GM23338 (cell line): ENCODE measurements at regions not wholly inside any gene's neighbourhood (a gene's known extent, or its start where the extent isn't known, plus 50 kb on each side); places are given as distances from the start of the nearest gene placed in this dataset.

ENCODE experiments used
- ATAC-seq: fragments of 200-7000 bp; cut with Tn5 transposase; 3 replicates; pipeline ENCODE4 v1.9.1; 2020
- DNase-seq: peaks from one replicate; pipeline ENCODE4 v3.0.0-alpha.2; 2015; ENCODE audit warnings: low spot score
- H2AFZ ChIP-seq: fragments of 200-600 bp; sonication (generic); 2 replicates; pipeline ENCODE4 v1.8.0; 2016; ENCODE audit warnings: antibody characterized with exemption, mild to moderate bottlenecking, moderate library complexity
- H3F3A ChIP-seq: fragments of 200-600 bp; sonication (generic); replicated peaks from 2 replicates; pipeline ENCODE4 v1.8.0; 2017; ENCODE audit warnings: antibody characterized with exemption, mixed run types, low read depth
- H3K27ac ChIP-seq: fragments of 200-600 bp; sonication (generic); 2 replicates; pipeline ENCODE4 v1.6.1; 2016; ENCODE audit warnings: low read depth
- H3K27me3 ChIP-seq: fragments of 200-600 bp; sonication (generic); 2 replicates; pipeline ENCODE4 v1.8.0; 2016; ENCODE audit warnings: mild to moderate bottlenecking, mixed run types, moderate library complexity; ENCODE audit not compliant: insufficient read depth
- H3K36me3 ChIP-seq: fragments of 200-600 bp; sonication (generic); 2 replicates; pipeline ENCODE4 v1.8.0; 2016; ENCODE audit warnings: mild to moderate bottlenecking; ENCODE audit not compliant: insufficient read depth
- H3K4me1 ChIP-seq: fragments of 200-600 bp; sonication (generic); 2 replicates; pipeline ENCODE4 v1.8.0; 2016; ENCODE audit warnings: mild to moderate bottlenecking, moderate library complexity; ENCODE audit not compliant: insufficient read depth
- H3K4me2 ChIP-seq: fragments of 200-600 bp; sonication (generic); 2 replicates; pipeline ENCODE4 v1.7.1; 2017; ENCODE audit warnings: mixed run types
- H3K4me3 ChIP-seq: fragments of 200-600 bp; sonication (generic); 2 replicates; pipeline ENCODE4 v1.6.1; 2016; ENCODE audit warnings: mixed run types
- H3K79me2 ChIP-seq: fragments of 200-600 bp; sonication (generic); replicated peaks from 2 replicates; pipeline ENCODE4 v1.8.0; 2017; ENCODE audit warnings: mild to moderate bottlenecking; ENCODE audit not compliant: insufficient read depth
- H3K9me2 ChIP-seq: fragments of 200-600 bp; sonication (generic); 2 replicates; pipeline ENCODE4 v1.8.0; 2017; ENCODE audit not compliant: insufficient read depth
- H4K20me1 ChIP-seq: fragments of 200-600 bp; sonication (generic); replicated peaks from 2 replicates; pipeline ENCODE4 v1.8.0; 2017; ENCODE audit warnings: mild to moderate bottlenecking; ENCODE audit not compliant: insufficient read depth
- H3K27ac Mint-ChIP-seq: 2 replicates; pipeline ENCODE4 v1.8.0; 2020; ENCODE audit warnings: inconsistent platforms, mild to moderate bottlenecking, moderate library complexity, mixed read lengths
- H3K27me3 Mint-ChIP-seq: 3 replicates; pipeline ENCODE4 v1.8.0; 2022; ENCODE audit warnings: low read depth, mild to moderate bottlenecking, moderate library complexity, mixed read lengths, inconsistent platforms; ENCODE audit not compliant: insufficient read depth, poor library complexity
- H3K36me3 Mint-ChIP-seq: 3 replicates; pipeline ENCODE4 v1.8.0; 2021; ENCODE audit warnings: low read depth, mild to moderate bottlenecking, inconsistent platforms, moderate library complexity, mixed read lengths
- H3K4me1 Mint-ChIP-seq: 3 replicates; pipeline ENCODE4 v1.8.0; 2020; ENCODE audit warnings: mild to moderate bottlenecking, inconsistent platforms, mixed read lengths
- H3K4me3 Mint-ChIP-seq: 3 replicates; pipeline ENCODE4 v1.8.0; 2021; ENCODE audit warnings: moderate library complexity, mild to moderate bottlenecking, inconsistent platforms, mixed read lengths
- H3K9me3 Mint-ChIP-seq: 3 replicates; pipeline ENCODE4 v1.8.0; 2020; ENCODE audit warnings: moderate library complexity, mild to moderate bottlenecking, inconsistent platforms, mixed read lengths
- CREB1 ChIP-seq: fragments of 250-450 bp; sonication (Bioruptor Pico); IDR thresholded peaks from 2 replicates; pipeline ENCODE4 v1.5.0; 2020; ENCODE audit warnings: low read depth, mild to moderate bottlenecking, moderate library complexity
- EZH2 ChIP-seq: fragments of 200-600 bp; sonication (generic); IDR thresholded peaks from one replicate; pipeline ENCODE4 v1.8.0; 2017; ENCODE audit warnings: antibody characterized with exemption, mild to moderate bottlenecking, low read depth; ENCODE audit not compliant: unreplicated experiment
- EZH2phosphoT487 ChIP-seq: fragments of 200-600 bp; sonication (generic); IDR thresholded peaks from one replicate; pipeline ENCODE4 v1.8.1; 2018; ENCODE audit warnings: antibody characterized with exemption; ENCODE audit not compliant: unreplicated experiment
- JUNB ChIP-seq: IDR thresholded peaks from one replicate; pipeline ENCODE4 v1.6.1; 2016; ENCODE audit warnings: antibody characterized with exemption; ENCODE audit not compliant: unreplicated experiment
- NANOG ChIP-seq: IDR thresholded peaks from 2 replicates; pipeline ENCODE4 v1.6.1; 2016; ENCODE audit warnings: antibody characterized with exemption, borderline replicate concordance
- POLR2AphosphoS5 ChIP-seq: IDR thresholded peaks from 2 replicates; pipeline ENCODE4 v1.6.1; 2016; ENCODE audit warnings: antibody characterized with exemption, low read depth
- STAT1 ChIP-seq: IDR thresholded peaks from one replicate; pipeline ENCODE4 v1.6.1; 2016; ENCODE audit warnings: antibody characterized with exemption; ENCODE audit not compliant: unreplicated experiment
- ZNF114 ChIP-seq: fragments of 250-450 bp; sonication (Bioruptor Pico); IDR thresholded peaks from 2 replicates; pipeline ENCODE4 v1.5.0; 2020; ENCODE audit warnings: mild to moderate bottlenecking, moderate library complexity
- ZNF331 ChIP-seq: fragments of 250-450 bp; sonication (Bioruptor Pico); IDR thresholded peaks from 2 replicates; pipeline ENCODE4 v1.5.0; 2020; ENCODE audit warnings: low read depth, mild to moderate bottlenecking, moderate library complexity
- TF ChIP-seq, protein P1 (sequence below): IDR thresholded peaks from 2 replicates; pipeline ENCODE4 v1.6.1; 2016; ENCODE audit warnings: antibody characterized with exemption
- TF ChIP-seq, protein P2 (sequence below): IDR thresholded peaks from one replicate; pipeline ENCODE4 v1.6.1; 2018; ENCODE audit warnings: antibody characterized with exemption; ENCODE audit not compliant: unreplicated experiment
- TF ChIP-seq, protein P3 (sequence below): fragments of 250-450 bp; sonication (Bioruptor Pico); IDR thresholded peaks from 2 replicates; pipeline ENCODE4 v1.5.0; 2020; ENCODE audit warnings: mild to moderate bottlenecking, moderate library complexity
- TF ChIP-seq, protein P4 (sequence below), 2 experiments: fragments of 200-600 bp in 1 of 2; sonication (generic) in 1 of 2; conservative IDR thresholded peaks; 2 replicates each; pipeline versions ENCODE4 v1.5.1 to v1.6.1; 2016 to 2017; ENCODE audit warnings: antibody characterized with exemption in 2 of 2, low read depth in 2 of 2, mild to moderate bottlenecking in 2 of 2, moderate library complexity in 1 of 2

DNA sequence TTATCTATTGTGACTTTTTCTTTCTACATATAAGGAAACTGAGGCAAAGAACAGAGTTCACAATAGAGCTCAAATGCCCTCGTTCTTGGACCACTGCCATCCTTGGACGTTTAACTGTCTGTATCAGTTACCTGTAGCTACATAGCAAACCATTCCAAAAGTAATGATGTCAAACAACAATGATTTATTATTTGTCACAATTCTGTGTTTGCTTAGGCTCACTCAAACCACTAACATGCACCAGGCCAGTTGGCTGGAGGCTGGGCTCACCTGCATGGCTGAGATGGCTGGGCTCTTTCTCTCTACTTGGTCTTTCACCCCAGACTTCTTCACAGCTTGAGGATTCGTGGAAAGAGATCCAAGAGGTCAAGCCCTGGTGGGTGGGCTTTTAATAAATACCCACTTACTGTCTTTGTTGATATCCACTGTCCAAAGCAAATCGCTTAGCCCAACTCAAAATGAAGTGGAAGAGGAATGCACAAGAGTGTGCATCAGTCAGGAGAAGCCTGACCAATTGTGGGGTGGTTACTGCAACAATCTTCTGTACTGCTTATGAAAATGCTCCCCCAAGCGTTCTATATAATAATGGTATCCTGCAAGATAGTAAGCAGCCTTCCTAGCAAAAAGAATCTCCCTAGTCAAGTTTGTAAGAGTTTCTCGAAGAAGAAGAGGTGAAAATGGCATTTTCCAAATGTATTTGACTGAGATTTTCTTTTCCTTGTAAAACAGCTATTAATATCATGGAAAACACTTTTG lies 163.5 kb upstream of the NT5C1B start:
- Histone ChIP-seq H3K79me2 (no peaks in the 10 kb centered on the region), H4K20me1 (no peaks in the 10 kb centered on the region), H3K27ac (no peak overlapping the region), H3K4me3 (no peak overlapping the region), H3K4me2 (no peak overlapping the region), H3K27me3 (no peaks in the 10 kb centered on the region), H3F3A (no peaks in the 10 kb centered on the region), H3K36me3 (no peaks in the 10 kb centered on the region), H3K9me2 (no peaks in the 10 kb centered on the region), H2AFZ (no peak overlapping the region), H3K4me1 (no peaks in the 10 kb centered on the region)
- TF ChIP-seq EZH2 (no peak), STAT1 (no peak), ZNF331 (CRISPR knock-in tag) (no peak), NANOG (no peak), EZH2phosphoT487 (no peak), POLR2AphosphoS5 (no peak), JUNB (no peak), ZNF114 (CRISPR knock-in tag) (no peak), CREB1 (CRISPR knock-in tag) (no peak)
- TF ChIP-seq, protein P1, sequence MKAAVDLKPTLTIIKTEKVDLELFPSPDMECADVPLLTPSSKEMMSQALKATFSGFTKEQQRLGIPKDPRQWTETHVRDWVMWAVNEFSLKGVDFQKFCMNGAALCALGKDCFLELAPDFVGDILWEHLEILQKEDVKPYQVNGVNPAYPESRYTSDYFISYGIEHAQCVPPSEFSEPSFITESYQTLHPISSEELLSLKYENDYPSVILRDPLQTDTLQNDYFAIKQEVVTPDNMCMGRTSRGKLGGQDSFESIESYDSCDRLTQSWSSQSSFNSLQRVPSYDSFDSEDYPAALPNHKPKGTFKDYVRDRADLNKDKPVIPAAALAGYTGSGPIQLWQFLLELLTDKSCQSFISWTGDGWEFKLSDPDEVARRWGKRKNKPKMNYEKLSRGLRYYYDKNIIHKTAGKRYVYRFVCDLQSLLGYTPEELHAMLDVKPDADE, result no peak
- TF ChIP-seq, protein P2, sequence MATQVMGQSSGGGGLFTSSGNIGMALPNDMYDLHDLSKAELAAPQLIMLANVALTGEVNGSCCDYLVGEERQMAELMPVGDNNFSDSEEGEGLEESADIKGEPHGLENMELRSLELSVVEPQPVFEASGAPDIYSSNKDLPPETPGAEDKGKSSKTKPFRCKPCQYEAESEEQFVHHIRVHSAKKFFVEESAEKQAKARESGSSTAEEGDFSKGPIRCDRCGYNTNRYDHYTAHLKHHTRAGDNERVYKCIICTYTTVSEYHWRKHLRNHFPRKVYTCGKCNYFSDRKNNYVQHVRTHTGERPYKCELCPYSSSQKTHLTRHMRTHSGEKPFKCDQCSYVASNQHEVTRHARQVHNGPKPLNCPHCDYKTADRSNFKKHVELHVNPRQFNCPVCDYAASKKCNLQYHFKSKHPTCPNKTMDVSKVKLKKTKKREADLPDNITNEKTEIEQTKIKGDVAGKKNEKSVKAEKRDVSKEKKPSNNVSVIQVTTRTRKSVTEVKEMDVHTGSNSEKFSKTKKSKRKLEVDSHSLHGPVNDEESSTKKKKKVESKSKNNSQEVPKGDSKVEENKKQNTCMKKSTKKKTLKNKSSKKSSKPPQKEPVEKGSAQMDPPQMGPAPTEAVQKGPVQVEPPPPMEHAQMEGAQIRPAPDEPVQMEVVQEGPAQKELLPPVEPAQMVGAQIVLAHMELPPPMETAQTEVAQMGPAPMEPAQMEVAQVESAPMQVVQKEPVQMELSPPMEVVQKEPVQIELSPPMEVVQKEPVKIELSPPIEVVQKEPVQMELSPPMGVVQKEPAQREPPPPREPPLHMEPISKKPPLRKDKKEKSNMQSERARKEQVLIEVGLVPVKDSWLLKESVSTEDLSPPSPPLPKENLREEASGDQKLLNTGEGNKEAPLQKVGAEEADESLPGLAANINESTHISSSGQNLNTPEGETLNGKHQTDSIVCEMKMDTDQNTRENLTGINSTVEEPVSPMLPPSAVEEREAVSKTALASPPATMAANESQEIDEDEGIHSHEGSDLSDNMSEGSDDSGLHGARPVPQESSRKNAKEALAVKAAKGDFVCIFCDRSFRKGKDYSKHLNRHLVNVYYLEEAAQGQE, result no peak
- TF ChIP-seq, protein P3, sequence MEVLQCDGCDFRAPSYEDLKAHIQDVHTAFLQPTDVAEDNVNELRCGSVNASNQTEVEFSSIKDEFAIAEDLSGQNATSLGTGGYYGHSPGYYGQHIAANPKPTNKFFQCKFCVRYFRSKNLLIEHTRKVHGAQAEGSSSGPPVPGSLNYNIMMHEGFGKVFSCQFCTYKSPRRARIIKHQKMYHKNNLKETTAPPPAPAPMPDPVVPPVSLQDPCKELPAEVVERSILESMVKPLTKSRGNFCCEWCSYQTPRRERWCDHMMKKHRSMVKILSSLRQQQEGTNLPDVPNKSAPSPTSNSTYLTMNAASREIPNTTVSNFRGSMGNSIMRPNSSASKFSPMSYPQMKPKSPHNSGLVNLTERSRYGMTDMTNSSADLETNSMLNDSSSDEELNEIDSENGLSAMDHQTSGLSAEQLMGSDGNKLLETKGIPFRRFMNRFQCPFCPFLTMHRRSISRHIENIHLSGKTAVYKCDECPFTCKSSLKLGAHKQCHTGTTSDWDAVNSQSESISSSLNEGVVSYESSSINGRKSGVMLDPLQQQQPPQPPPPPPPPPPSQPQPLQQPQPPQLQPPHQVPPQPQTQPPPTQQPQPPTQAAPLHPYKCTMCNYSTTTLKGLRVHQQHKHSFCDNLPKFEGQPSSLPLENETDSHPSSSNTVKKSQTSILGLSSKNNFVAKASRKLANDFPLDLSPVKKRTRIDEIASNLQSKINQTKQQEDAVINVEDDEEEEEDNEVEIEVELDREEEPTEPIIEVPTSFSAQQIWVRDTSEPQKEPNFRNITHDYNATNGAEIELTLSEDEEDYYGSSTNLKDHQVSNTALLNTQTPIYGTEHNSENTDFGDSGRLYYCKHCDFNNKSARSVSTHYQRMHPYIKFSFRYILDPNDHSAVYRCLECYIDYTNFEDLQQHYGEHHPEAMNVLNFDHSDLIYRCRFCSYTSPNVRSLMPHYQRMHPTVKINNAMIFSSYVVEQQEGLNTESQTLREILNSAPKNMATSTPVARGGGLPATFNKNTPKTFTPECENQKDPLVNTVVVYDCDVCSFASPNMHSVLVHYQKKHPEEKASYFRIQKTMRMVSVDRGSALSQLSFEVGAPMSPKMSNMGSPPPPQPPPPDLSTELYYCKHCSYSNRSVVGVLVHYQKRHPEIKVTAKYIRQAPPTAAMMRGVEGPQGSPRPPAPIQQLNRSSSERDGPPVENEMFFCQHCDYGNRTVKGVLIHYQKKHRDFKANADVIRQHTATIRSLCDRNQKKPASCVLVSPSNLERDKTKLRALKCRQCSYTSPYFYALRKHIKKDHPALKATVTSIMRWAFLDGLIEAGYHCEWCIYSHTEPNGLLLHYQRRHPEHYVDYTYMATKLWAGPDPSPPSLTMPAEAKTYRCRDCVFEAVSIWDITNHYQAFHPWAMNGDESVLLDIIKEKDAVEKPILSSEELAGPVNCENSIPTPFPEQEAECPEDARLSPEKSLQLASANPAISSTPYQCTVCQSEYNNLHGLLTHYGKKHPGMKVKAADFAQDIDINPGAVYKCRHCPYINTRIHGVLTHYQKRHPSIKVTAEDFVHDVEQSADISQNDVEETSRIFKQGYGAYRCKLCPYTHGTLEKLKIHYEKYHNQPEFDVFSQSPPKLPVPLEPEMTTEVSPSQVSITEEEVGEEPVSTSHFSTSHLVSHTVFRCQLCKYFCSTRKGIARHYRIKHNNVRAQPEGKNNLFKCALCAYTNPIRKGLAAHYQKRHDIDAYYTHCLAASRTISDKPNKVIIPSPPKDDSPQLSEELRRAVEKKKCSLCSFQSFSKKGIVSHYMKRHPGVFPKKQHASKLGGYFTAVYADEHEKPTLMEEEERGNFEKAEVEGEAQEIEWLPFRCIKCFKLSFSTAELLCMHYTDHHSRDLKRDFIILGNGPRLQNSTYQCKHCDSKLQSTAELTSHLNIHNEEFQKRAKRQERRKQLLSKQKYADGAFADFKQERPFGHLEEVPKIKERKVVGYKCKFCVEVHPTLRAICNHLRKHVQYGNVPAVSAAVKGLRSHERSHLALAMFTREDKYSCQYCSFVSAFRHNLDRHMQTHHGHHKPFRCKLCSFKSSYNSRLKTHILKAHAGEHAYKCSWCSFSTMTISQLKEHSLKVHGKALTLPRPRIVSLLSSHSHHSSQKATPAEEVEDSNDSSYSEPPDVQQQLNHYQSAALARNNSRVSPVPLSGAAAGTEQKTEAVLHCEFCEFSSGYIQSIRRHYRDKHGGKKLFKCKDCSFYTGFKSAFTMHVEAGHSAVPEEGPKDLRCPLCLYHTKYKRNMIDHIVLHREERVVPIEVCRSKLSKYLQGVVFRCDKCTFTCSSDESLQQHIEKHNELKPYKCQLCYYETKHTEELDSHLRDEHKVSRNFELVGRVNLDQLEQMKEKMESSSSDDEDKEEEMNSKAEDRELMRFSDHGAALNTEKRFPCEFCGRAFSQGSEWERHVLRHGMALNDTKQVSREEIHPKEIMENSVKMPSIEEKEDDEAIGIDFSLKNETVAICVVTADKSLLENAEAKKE (CRISPR knock-in tag), result no peak
- TF ChIP-seq, protein P4, sequence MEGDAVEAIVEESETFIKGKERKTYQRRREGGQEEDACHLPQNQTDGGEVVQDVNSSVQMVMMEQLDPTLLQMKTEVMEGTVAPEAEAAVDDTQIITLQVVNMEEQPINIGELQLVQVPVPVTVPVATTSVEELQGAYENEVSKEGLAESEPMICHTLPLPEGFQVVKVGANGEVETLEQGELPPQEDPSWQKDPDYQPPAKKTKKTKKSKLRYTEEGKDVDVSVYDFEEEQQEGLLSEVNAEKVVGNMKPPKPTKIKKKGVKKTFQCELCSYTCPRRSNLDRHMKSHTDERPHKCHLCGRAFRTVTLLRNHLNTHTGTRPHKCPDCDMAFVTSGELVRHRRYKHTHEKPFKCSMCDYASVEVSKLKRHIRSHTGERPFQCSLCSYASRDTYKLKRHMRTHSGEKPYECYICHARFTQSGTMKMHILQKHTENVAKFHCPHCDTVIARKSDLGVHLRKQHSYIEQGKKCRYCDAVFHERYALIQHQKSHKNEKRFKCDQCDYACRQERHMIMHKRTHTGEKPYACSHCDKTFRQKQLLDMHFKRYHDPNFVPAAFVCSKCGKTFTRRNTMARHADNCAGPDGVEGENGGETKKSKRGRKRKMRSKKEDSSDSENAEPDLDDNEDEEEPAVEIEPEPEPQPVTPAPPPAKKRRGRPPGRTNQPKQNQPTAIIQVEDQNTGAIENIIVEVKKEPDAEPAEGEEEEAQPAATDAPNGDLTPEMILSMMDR (conservative IDR thresholded peaks at IDR 0.05; ENCODE audit: low read depth in 2 of 2), result no peak
- Mint-ChIP-seq H3K27me3 (no peaks in the 10 kb centered on the region), H3K27ac (no peak overlapping the region), H3K4me3 (no peak overlapping the region), H3K4me1 (no peaks in the 10 kb centered on the region), H3K9me3 (no peaks in the 10 kb centered on the region), H3K36me3 (no peaks in the 10 kb centered on the region)
- no peak for ATAC-seq
- DNase-seq, result no peak
